GM23338 (cell line): ENCODE measurements at regions not wholly inside any gene's neighbourhood (a gene's known extent, or its start where the extent isn't known, plus 50 kb on each side); places are given as distances from the start of the nearest gene placed in this dataset.

Experiments
- ATAC-seq: fragments of 200-7000 bp; cut with Tn5 transposase; 3 replicates; pipeline ENCODE4 v1.9.1; 2020
- DNase-seq: peaks from one replicate; pipeline ENCODE4 v3.0.0-alpha.2; 2015; ENCODE audit warnings: low spot score
- H2AFZ ChIP-seq: fragments of 200-600 bp; sonication (generic); 2 replicates; pipeline ENCODE4 v1.8.0; 2016; ENCODE audit warnings: antibody characterized with exemption, mild to moderate bottlenecking, moderate library complexity
- H3F3A ChIP-seq: fragments of 200-600 bp; sonication (generic); replicated peaks from 2 replicates; pipeline ENCODE4 v1.8.0; 2017; ENCODE audit warnings: antibody characterized with exemption, mixed run types, low read depth
- H3K27ac ChIP-seq: fragments of 200-600 bp; sonication (generic); 2 replicates; pipeline ENCODE4 v1.6.1; 2016; ENCODE audit warnings: low read depth
- H3K27me3 ChIP-seq: fragments of 200-600 bp; sonication (generic); 2 replicates; pipeline ENCODE4 v1.8.0; 2016; ENCODE audit warnings: mild to moderate bottlenecking, mixed run types, moderate library complexity; ENCODE audit not compliant: insufficient read depth
- H3K36me3 ChIP-seq: fragments of 200-600 bp; sonication (generic); 2 replicates; pipeline ENCODE4 v1.8.0; 2016; ENCODE audit warnings: mild to moderate bottlenecking; ENCODE audit not compliant: insufficient read depth
- H3K4me1 ChIP-seq: fragments of 200-600 bp; sonication (generic); 2 replicates; pipeline ENCODE4 v1.8.0; 2016; ENCODE audit warnings: mild to moderate bottlenecking, moderate library complexity; ENCODE audit not compliant: insufficient read depth
- H3K4me2 ChIP-seq: fragments of 200-600 bp; sonication (generic); 2 replicates; pipeline ENCODE4 v1.7.1; 2017; ENCODE audit warnings: mixed run types
- H3K4me3 ChIP-seq: fragments of 200-600 bp; sonication (generic); 2 replicates; pipeline ENCODE4 v1.6.1; 2016; ENCODE audit warnings: mixed run types
- H3K79me2 ChIP-seq: fragments of 200-600 bp; sonication (generic); replicated peaks from 2 replicates; pipeline ENCODE4 v1.8.0; 2017; ENCODE audit warnings: mild to moderate bottlenecking; ENCODE audit not compliant: insufficient read depth
- H3K9me2 ChIP-seq: fragments of 200-600 bp; sonication (generic); 2 replicates; pipeline ENCODE4 v1.8.0; 2017; ENCODE audit not compliant: insufficient read depth
- H4K20me1 ChIP-seq: fragments of 200-600 bp; sonication (generic); replicated peaks from 2 replicates; pipeline ENCODE4 v1.8.0; 2017; ENCODE audit warnings: mild to moderate bottlenecking; ENCODE audit not compliant: insufficient read depth
- H3K27ac Mint-ChIP-seq: 2 replicates; pipeline ENCODE4 v1.8.0; 2020; ENCODE audit warnings: inconsistent platforms, mild to moderate bottlenecking, moderate library complexity, mixed read lengths
- H3K27me3 Mint-ChIP-seq: 3 replicates; pipeline ENCODE4 v1.8.0; 2022; ENCODE audit warnings: low read depth, mild to moderate bottlenecking, moderate library complexity, mixed read lengths, inconsistent platforms; ENCODE audit not compliant: insufficient read depth, poor library complexity
- H3K36me3 Mint-ChIP-seq: 3 replicates; pipeline ENCODE4 v1.8.0; 2021; ENCODE audit warnings: low read depth, mild to moderate bottlenecking, inconsistent platforms, moderate library complexity, mixed read lengths
- H3K4me1 Mint-ChIP-seq: 3 replicates; pipeline ENCODE4 v1.8.0; 2020; ENCODE audit warnings: mild to moderate bottlenecking, inconsistent platforms, mixed read lengths
- H3K4me3 Mint-ChIP-seq: 3 replicates; pipeline ENCODE4 v1.8.0; 2021; ENCODE audit warnings: moderate library complexity, mild to moderate bottlenecking, inconsistent platforms, mixed read lengths
- H3K9me3 Mint-ChIP-seq: 3 replicates; pipeline ENCODE4 v1.8.0; 2020; ENCODE audit warnings: moderate library complexity, mild to moderate bottlenecking, inconsistent platforms, mixed read lengths
- CREB1 ChIP-seq: fragments of 250-450 bp; sonication (Bioruptor Pico); IDR thresholded peaks from 2 replicates; pipeline ENCODE4 v1.5.0; 2020; ENCODE audit warnings: low read depth, mild to moderate bottlenecking, moderate library complexity
- CTCF ChIP-seq, 2 experiments: fragments of 200-600 bp in 1 of 2; sonication (generic) in 1 of 2; conservative IDR thresholded peaks; 2 replicates each; pipeline versions ENCODE4 v1.5.1 to v1.6.1; 2016 to 2017; ENCODE audit warnings: antibody characterized with exemption in 2 of 2, low read depth in 2 of 2, mild to moderate bottlenecking in 2 of 2, moderate library complexity in 1 of 2
- ETS1 ChIP-seq: IDR thresholded peaks from 2 replicates; pipeline ENCODE4 v1.6.1; 2016; ENCODE audit warnings: antibody characterized with exemption
- EZH2 ChIP-seq: fragments of 200-600 bp; sonication (generic); IDR thresholded peaks from one replicate; pipeline ENCODE4 v1.8.0; 2017; ENCODE audit warnings: antibody characterized with exemption, mild to moderate bottlenecking, low read depth; ENCODE audit not compliant: unreplicated experiment
- EZH2phosphoT487 ChIP-seq: fragments of 200-600 bp; sonication (generic); IDR thresholded peaks from one replicate; pipeline ENCODE4 v1.8.1; 2018; ENCODE audit warnings: antibody characterized with exemption; ENCODE audit not compliant: unreplicated experiment
- JUNB ChIP-seq: IDR thresholded peaks from one replicate; pipeline ENCODE4 v1.6.1; 2016; ENCODE audit warnings: antibody characterized with exemption; ENCODE audit not compliant: unreplicated experiment
- NANOG ChIP-seq: IDR thresholded peaks from 2 replicates; pipeline ENCODE4 v1.6.1; 2016; ENCODE audit warnings: antibody characterized with exemption, borderline replicate concordance
- REST ChIP-seq: IDR thresholded peaks from one replicate; pipeline ENCODE4 v1.6.1; 2018; ENCODE audit warnings: antibody characterized with exemption; ENCODE audit not compliant: unreplicated experiment
- STAT1 ChIP-seq: IDR thresholded peaks from one replicate; pipeline ENCODE4 v1.6.1; 2016; ENCODE audit warnings: antibody characterized with exemption; ENCODE audit not compliant: unreplicated experiment
- ZNF331 ChIP-seq: fragments of 250-450 bp; sonication (Bioruptor Pico); IDR thresholded peaks from 2 replicates; pipeline ENCODE4 v1.5.0; 2020; ENCODE audit warnings: low read depth, mild to moderate bottlenecking, moderate library complexity
- ZNF462 ChIP-seq: fragments of 250-450 bp; sonication (Bioruptor Pico); IDR thresholded peaks from 2 replicates; pipeline ENCODE4 v1.5.0; 2020; ENCODE audit warnings: mild to moderate bottlenecking, moderate library complexity

GRCh38 chr2:59561281-59561680 lies 992.2 kb downstream of the BCL11A start (continued):
- TF ChIP-seq ZNF462 (CRISPR knock-in tag) (no peak), NANOG (no peak), STAT1 (no peak), EZH2 (no peak), JUNB (no peak)

- no peak overlapping the region for H3K27ac ChIP-seq
- H3K4me1 ChIP-seq, result peaks cover 13% of the 10 kb centered on the region
- no peak overlapping the region for H3K4me3 ChIP-seq
- Mint-ChIP-seq H3K4me3 (no peak overlapping the region), H3K36me3 (no peaks in the 10 kb centered on the region), H3K4me1 (peaks cover 24% of the 10 kb centered on the region), H3K9me3 (peaks cover 2% of the 10 kb centered on the region; the same call in 1 of the 3 replicates), H3K27ac (peak overlapping the region; percentile 63), H3K27me3 (peaks cover 2% of the 10 kb centered on the region)
- no peaks in the 10 kb centered on the region for H4K20me1 ChIP-seq
- H3K36me3 ChIP-seq, result no peaks in the 10 kb centered on the region
- H2AFZ ChIP-seq, result peak overlapping the region; percentile 83
- ATAC-seq (peak; percentile 26; the same call in 2 of the 3 replicates), DNase-seq (no peak)
- no peaks in the 10 kb centered on the region for H3F3A ChIP-seq
- H3K27me3 ChIP-seq, result no peaks in the 10 kb centered on the region
- H3K4me2 ChIP-seq, result 0 out of 2 replicates have a peak overlapping the region, but pooled peaks have one; percentile 41
- no peaks in the 10 kb centered on the region; the same call in 1 of the 2 replicates for H3K9me2 ChIP-seq
- no peaks in the 10 kb centered on the region for H3K79me2 ChIP-seq
- TF ChIP-seq CREB1 (CRISPR knock-in tag), result no peak
- TF ChIP-seq REST, result no peak
- TF ChIP-seq NANOG, result no peak
- TF ChIP-seq ZNF331 (CRISPR knock-in tag), result no peak
- TF ChIP-seq JUNB, result no peak
- no peak for TF ChIP-seq CTCF (conservative IDR thresholded peaks at IDR 0.05; ENCODE audit: low read depth in 2 of 2)
- TF ChIP-seq EZH2phosphoT487, result no peak
- TF ChIP-seq ETS1, result no peak
Measured at GRCh38 chr2:59560769-59561168, 992.7 kb downstream of the BCL11A start.
